NCI-H1436 treated with DMSO at 0.1 percent for 48 hours (cell line): ENCODE measurements at regions not wholly inside any gene's neighbourhood (a gene's known extent, or its start where the extent isn't known, plus 50 kb on each side); places are given as distances from the start of the nearest gene placed in this dataset.
"Not testable (repeated sequence)": the region's sequence is repeated elsewhere in the genome, so short reads cannot be mapped to it uniquely, and the experiment has no call there.

Experiments used
- DNase-seq: peaks from one replicate; lab custom pipeline; 2025; lab: John Stamatoyannopoulos, UW

- DNase-seq = no peak
Measured at GRCh38 chr4:38519666-38520065, 144.3 kb upstream of the KLF3 start.

GRCh38 chr4:38523054-38523453, 140.9 kb upstream of the KLF3 start:
- no peak for DNase-seq

- no peak for DNase-seq
Measured at GRCh38 chr4:38523524-38524448, 140.2 kb upstream of the KLF3 start.

- DNase-seq = no peak
Measured at GRCh38 chr4:38526412-38526811, 137.6 kb upstream of the KLF3 start.

GRCh38 chr4:38529189-38530115, 134.5 kb upstream of the KLF3 start:
- no peak for DNase-seq

GRCh38 chr4:38530486-38530885, 133.5 kb upstream of the KLF3 start:
- no peak for DNase-seq

- peak; percentile 19 for DNase-seq
Measured at GRCh38 chr4:38531141-38531727, 132.8 kb upstream of the KLF3 start.

GRCh38 chr4:38532908-38533499, 131.0 kb upstream of the KLF3 start:
- no peak for DNase-seq

- no peak for DNase-seq
Measured at GRCh38 chr4:38534344-38535045, 129.5 kb upstream of the KLF3 start.

- DNase-seq = not testable (repeated sequence)
Measured at GRCh38 chr4:38535071-38535470, 128.9 kb upstream of the KLF3 start.

GRCh38 chr4:38535717-38536116, 128.3 kb upstream of the KLF3 start:
- no peak for DNase-seq

GRCh38 chr4:38536716-38537115, 127.3 kb upstream of the KLF3 start:
- DNase-seq = no peak

- no peak for DNase-seq
Measured at GRCh38 chr4:38537666-38538065, 126.3 kb upstream of the KLF3 start.

GRCh38 chr4:38538517-38538916, 125.5 kb upstream of the KLF3 start:
- no peak for DNase-seq

GRCh38 chr4:38539501-38539900, 124.5 kb upstream of the KLF3 start:
- no peak for DNase-seq

- DNase-seq = no peak
Measured at GRCh38 chr4:38547052-38547451, 116.9 kb upstream of the KLF3 start.

GRCh38 chr4:38548256-38548655, 115.7 kb upstream of the KLF3 start:
- no peak for DNase-seq

GRCh38 chr4:38559374-38559773, 104.6 kb upstream of the KLF3 start:
- no peak for DNase-seq

- DNase-seq = no peak
Measured at GRCh38 chr4:38560340-38560739, 103.7 kb upstream of the KLF3 start.

GRCh38 chr4:38560768-38561558, 103.0 kb upstream of the KLF3 start:
- DNase-seq = no peak
